ENCODE measurements at regions not wholly inside any gene's neighbourhood (a gene's known extent, or its start where the extent isn't known, plus 50 kb on each side); places are given as distances from the start of the nearest gene placed in this dataset.
A peak's percentile ranks its signal among the peaks of the same experiment; 100 is the strongest.
"Not testable (repeated sequence)": the region's sequence is repeated elsewhere in the genome, so short reads cannot be mapped to it uniquely, and the experiment has no call there.

- no peak for DNase-seq (ENCODE audit: low spot score)
These were observed 177.5 kb upstream of the RTL1 start for GRCh38 chr14:101080922-101081593.

GRCh38 chr14:101082036-101082435, 178.5 kb upstream of the RTL1 start:
- no peak for DNase-seq (ENCODE audit: low spot score)

- DNase-seq (ENCODE audit: low spot score) = no peak
These were observed 179.2 kb upstream of the RTL1 start for GRCh38 chr14:101082436-101083384.

- peak; percentile 26 for DNase-seq (ENCODE audit: low spot score)
These were observed 180.3 kb upstream of the RTL1 start for GRCh38 chr14:101083564-101084435.

GRCh38 chr14:101084436-101084826, 180.9 kb upstream of the RTL1 start:
- no peak for DNase-seq (ENCODE audit: low spot score)

- no peak for DNase-seq (ENCODE audit: low spot score)
These were observed 183.4 kb upstream of the RTL1 start for GRCh38 chr14:101086926-101087325.

GRCh38 chr14:101087614-101088394, 184.3 kb upstream of the RTL1 start:
- DNase-seq (ENCODE audit: low spot score) = peak; percentile 6

GRCh38 chr14:101088395-101088667, 184.8 kb upstream of the RTL1 start:
- DNase-seq (ENCODE audit: low spot score) = peak; percentile 10

GRCh38 chr14:101088714-101089113, 185.2 kb upstream of the RTL1 start:
- DNase-seq (ENCODE audit: low spot score) = no peak

- DNase-seq (ENCODE audit: low spot score) = not testable (repeated sequence)
These were observed 187.0 kb upstream of the RTL1 start for GRCh38 chr14:101090478-101090877.

- no peak for DNase-seq (ENCODE audit: low spot score)
These were observed 187.5 kb upstream of the RTL1 start for GRCh38 chr14:101090976-101091375.

GRCh38 chr14:101094916-101095315, 191.4 kb upstream of the RTL1 start:
- DNase-seq (ENCODE audit: low spot score) = not testable (repeated sequence)

- no peak for DNase-seq (ENCODE audit: low spot score)
These were observed 193.0 kb upstream of the RTL1 start for GRCh38 chr14:101096551-101096950.

GRCh38 chr14:101097109-101097793, 193.7 kb upstream of the RTL1 start:
- DNase-seq (ENCODE audit: low spot score) = no peak

GRCh38 chr14:101098177-101098576, 194.7 kb upstream of the RTL1 start:
- DNase-seq (ENCODE audit: low spot score) = no peak

- no peak for DNase-seq (ENCODE audit: low spot score)
These were observed 195.1 kb upstream of the RTL1 start for GRCh38 chr14:101098641-101099040.

- DNase-seq (ENCODE audit: low spot score) = peak; percentile 12
These were observed 198.0 kb upstream of the RTL1 start for GRCh38 chr14:101101456-101102056.

- DNase-seq (ENCODE audit: low spot score) = peak; percentile 22
These were observed 199.4 kb upstream of the RTL1 start for GRCh38 chr14:101102875-101103274.

- peak; percentile 25 for DNase-seq (ENCODE audit: low spot score)
These were observed 199.9 kb upstream of the RTL1 start for GRCh38 chr14:101103321-101103901.

GRCh38 chr14:101104485-101104884, 201.0 kb upstream of the RTL1 start:
- DNase-seq (ENCODE audit: low spot score) = peak; percentile 10

Data from D341Med (cell line).